ENCODE measurements at regions not wholly inside any gene's neighbourhood (a gene's known extent, or its start where the extent isn't known, plus 50 kb on each side); places are given as distances from the start of the nearest gene placed in this dataset.

- TF ChIP-seq EZH2 (IDR thresholded peaks at IDR 0.05; ENCODE audit: borderline replicate concordance) (no peak), CTCF (IDR thresholded peaks at IDR 0.05; ENCODE audit: poor library complexity) (no peak), EZH2phosphoT487 (IDR thresholded peaks at IDR 0.05; ENCODE audit: low read depth, severe bottlenecking, unreplicated experiment) (no peak)
These were observed 81.0 kb upstream of the HTR4 start for GRCh38 chr5:148735301-148735835.

Measured in hepatocyte (in vitro differentiated cells).